HCT116 (cell line): ENCODE measurements at regions not wholly inside any gene's neighbourhood (a gene's known extent, or its start where the extent isn't known, plus 50 kb on each side); places are given as distances from the start of the nearest gene placed in this dataset.

ENCODE experiments used
- ATAC-seq: fragments of 200-7000 bp; cut with Tn5 transposase; 2 replicates; pipeline ENCODE4 v1.9.1; 2020; ENCODE audit warnings: mild to moderate bottlenecking, moderate library complexity
- BruUV-seq: library from RNA; stranded (reverse); fragments of 400-500 nt; replicated peaks from 2 replicates; lab custom pipeline; 2021; lab: Mats Ljungman, UMichigan
- CTCF ChIA-PET: fragments of 300-600 bp; sonication (Branson Sonifier 250); formaldehyde crosslinking; loops from one replicate; lab custom pipeline; 2021; ENCODE audit warnings: antibody characterized with exemption; lab: Charles Lee
- POLR2A ChIA-PET: fragments of 300-600, 350-600 bp; sonication (Branson Sonifier 250); formaldehyde crosslinking; loops from one replicate; lab custom pipeline; 2021; ENCODE audit warnings: antibody characterized with exemption; lab: Charles Lee
- RAD21 ChIA-PET, 2 experiments: fragments of 300-600 bp; sonication (Branson Sonifier 250); formaldehyde crosslinking; loops; one replicate each; lab custom pipeline; 2023; ENCODE audit warnings: low total read pairs in 2 of 2; ENCODE audit not compliant: uncharacterized antibody in 2 of 2, unreplicated experiment in 2 of 2, low non-redundant PET in 1 of 2; lab: Charles Lee
- DNase-seq: peaks from one replicate; pipeline ENCODE4 v3.0.0-alpha.2; 2010; ENCODE audit warnings: low read depth, low spot score
- H2AFZ ChIP-seq: fragments of 200-600 bp; shearing (Covaris generic), sonication (generic); 2 replicates; pipeline ENCODE4 v1.6.1; 2017; ENCODE audit warnings: low read depth, mixed run types, mixed read lengths, antibody characterized with exemption, low read length; ENCODE audit not compliant: poor library complexity, severe bottlenecking
- H3K27ac ChIP-seq: 2 replicates; pipeline ENCODE4 v1.5.1; 2012; ENCODE audit warnings: low read depth, low read length
- H3K27me3 ChIP-seq: fragments of 200-600 bp; sonication (generic); 2 replicates; pipeline ENCODE4 v1.6.1; 2016; ENCODE audit warnings: mixed run types, low read length, mixed read lengths; ENCODE audit not compliant: insufficient read depth
- H3K36me3 ChIP-seq, 2 experiments: fragments of 200-500 bp in 1 of 2; fragments of 200-600 bp in 1 of 2; sonication (Bioruptor generic) in 1 of 2; sonication (generic) in 1 of 2; 2 replicates each; pipeline versions ENCODE4 v1.5.1 to v1.6.1; 2014 to 2016; ENCODE audit warnings: low read length in 2 of 2, inconsistent platforms in 1 of 2, mixed read lengths in 1 of 2, mixed run types in 1 of 2; ENCODE audit not compliant: insufficient read depth in 2 of 2, control insufficient read depth in 1 of 2
- H3K4me1 ChIP-seq, 2 experiments: fragments of 200-600 bp in 1 of 2; sonication (generic) in 1 of 2; 2 replicates each; pipeline versions ENCODE4 v1.5.1 to v1.6.1; 2012 to 2017; ENCODE audit warnings: low read length in 2 of 2, inconsistent platforms in 1 of 2, mild to moderate bottlenecking in 1 of 2, mixed read lengths in 1 of 2, mixed run types in 1 of 2, moderate library complexity in 1 of 2; ENCODE audit not compliant: insufficient read depth in 2 of 2, control insufficient read depth in 1 of 2
- H3K4me2 ChIP-seq: fragments of 200-600 bp; sonication (generic); 2 replicates; pipeline ENCODE4 v1.6.1; 2017; ENCODE audit warnings: mixed run types, low read length, mixed read lengths
- H3K4me3 ChIP-seq, 2 experiments: fragments of 200-600 bp in 1 of 2; sonication (generic) in 1 of 2; replicated peaks in 1 of 2; 2 replicates each; pipeline ENCODE4 v1.5.1; 2011 to 2016; ENCODE audit warnings: low read length in 2 of 2, control low read depth in 1 of 2, low read depth in 1 of 2, mild to moderate bottlenecking in 1 of 2, mixed read lengths in 1 of 2, mixed run types in 1 of 2
- H3K79me2 ChIP-seq: fragments of 200-600 bp; sonication (generic); 2 replicates; pipeline ENCODE4 v1.6.1; 2017; ENCODE audit warnings: mild to moderate bottlenecking, mixed run types, low read length, moderate library complexity, mixed read lengths; ENCODE audit not compliant: insufficient read depth
- H3K9ac ChIP-seq: fragments of 200-600 bp; sonication (generic); 2 replicates; pipeline ENCODE4 v1.6.1; 2016; ENCODE audit warnings: low read length, mixed read lengths
- H3K9me2 ChIP-seq: fragments of 200-600 bp; sonication (generic), shearing (Covaris generic); 2 replicates; pipeline ENCODE4 v1.6.1; 2017; ENCODE audit warnings: mixed run types, mild to moderate bottlenecking, moderate library complexity; ENCODE audit not compliant: insufficient read depth
- H3K9me3 ChIP-seq, 2 experiments: fragments of 200-500 bp in 1 of 2; fragments of 200-600 bp in 1 of 2; sonication (Bioruptor generic) in 1 of 2; sonication (generic) in 1 of 2; 2 replicates each; pipeline ENCODE4 v1.6.1; 2014 to 2017; ENCODE audit warnings: low read length in 2 of 2, mixed read lengths in 2 of 2, inconsistent platforms in 1 of 2, low read depth in 1 of 2, mild to moderate bottlenecking in 1 of 2, mixed run types in 1 of 2, moderate library complexity in 1 of 2; ENCODE audit not compliant: control insufficient read depth in 1 of 2, insufficient read depth in 1 of 2
- H4K20me1 ChIP-seq: fragments of 200-600 bp; sonication (generic), shearing (Covaris generic); 2 replicates; pipeline ENCODE4 v1.6.1; 2017; ENCODE audit warnings: mixed run types, mild to moderate bottlenecking, moderate library complexity; ENCODE audit not compliant: insufficient read depth
- CEBPB ChIP-seq: IDR thresholded peaks from 2 replicates; pipeline ENCODE4 v1.6.1; 2012; ENCODE audit warnings: low read depth
- ELF1 ChIP-seq: IDR thresholded peaks from 2 replicates; pipeline ENCODE4 v1.6.1; 2012; ENCODE audit warnings: low read depth, borderline replicate concordance
- EZH2phosphoT487 ChIP-seq: fragments of 200-600 bp; IDR thresholded peaks from 2 replicates; pipeline ENCODE4 v1.6.1; 2018; ENCODE audit warnings: antibody characterized with exemption, borderline replicate concordance
- POLR2A ChIP-seq: IDR thresholded peaks from 2 replicates; pipeline ENCODE4 v1.7.0; 2011; ENCODE audit warnings: borderline replicate concordance; ENCODE audit not compliant: insufficient read depth, insufficient read length; ENCODE audit errors: extremely low read depth
- RAD21 ChIP-seq: IDR thresholded peaks from 2 replicates; pipeline ENCODE4 v1.6.1; 2012; ENCODE audit warnings: low read depth, mild to moderate bottlenecking
- SP1 ChIP-seq: IDR thresholded peaks from 2 replicates; pipeline ENCODE4 v1.6.1; 2012; ENCODE audit warnings: low read depth
- SRF ChIP-seq: IDR thresholded peaks from 2 replicates; pipeline ENCODE4 v1.6.1; 2012; ENCODE audit warnings: low read depth
- TCF7L2 ChIP-seq: IDR thresholded peaks from 2 replicates; pipeline ENCODE4 v1.7.0; 2011; ENCODE audit warnings: borderline replicate concordance, inconsistent platforms; ENCODE audit not compliant: insufficient read depth, insufficient read length; ENCODE audit errors: extremely low read depth
- ZBTB33 ChIP-seq: IDR thresholded peaks from 2 replicates; pipeline ENCODE4 v1.6.1; 2011; ENCODE audit warnings: mild to moderate bottlenecking, low read length, moderate library complexity; ENCODE audit not compliant: insufficient replicate concordance; ENCODE audit errors: extremely low read depth
- intact Hi-C: fragments of 100-400 bp; cut with micrococcal nuclease; formaldehyde crosslinking; loops from 2 replicates; pipeline ENCODE4 v1.10.0; 2022
- TF ChIP-seq, protein P1 (sequence below): IDR thresholded peaks from 2 replicates; pipeline ENCODE4 v1.6.1; 2012; ENCODE audit warnings: low read depth
- TF ChIP-seq, protein P2 (sequence below): IDR thresholded peaks from 2 replicates; pipeline ENCODE4 v1.6.1; 2012

DNA sequence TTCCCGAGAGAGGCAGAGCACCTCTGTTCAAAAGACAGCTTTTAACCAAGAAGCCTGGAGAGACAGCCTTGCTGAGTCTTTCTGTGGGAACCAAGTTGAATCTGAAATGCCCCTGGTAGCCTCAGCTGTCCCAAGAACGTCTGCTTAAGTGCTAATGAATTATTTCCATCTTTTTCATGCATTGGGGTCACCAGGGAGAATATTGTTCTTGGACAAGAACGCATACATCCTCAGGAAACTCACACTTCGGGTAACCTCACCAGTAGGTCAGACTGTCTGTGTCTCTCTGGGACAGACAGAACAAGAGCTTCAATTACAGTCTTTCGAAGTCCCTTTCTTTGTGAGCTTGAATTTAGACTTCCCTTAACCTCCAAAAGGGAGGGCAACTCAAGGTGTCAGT lies 134.6 kb upstream of the ADAMTS18 start:
- Histone ChIP-seq H3K9me3 (no peaks in the 10 kb centered on the region), H3K9ac (no peak overlapping the region), H3K27ac (no peak overlapping the region), H3K9me2 (no peaks in the 10 kb centered on the region), H3K36me3 (no peaks in the 10 kb centered on the region), H3K4me3 (no peak overlapping the region), H3K4me2 (no peak overlapping the region), H3K4me1 (no peaks in the 10 kb centered on the region; a peak in 1 of 4 replicates), H3K79me2 (no peaks in the 10 kb centered on the region), H3K27me3 (peaks cover 66% of the 10 kb centered on the region), H2AFZ (no peak overlapping the region), H4K20me1 (no peaks in the 10 kb centered on the region)
- DNase-seq (no peak), ATAC-seq (no peak)
- ChIA-PET POLR2A (interaction anchor here (0.7 kb wide), 1 partner anchor 11 kb away, joined by 3 read pairs; no protein-coding TSS in a partner anchor), CTCF (no interaction called here), RAD21 (no interaction called here)
- TF ChIP-seq SP1 (no peak), ELF1 (no peak), CEBPB (no peak), EZH2phosphoT487 (no peak), ZBTB33 (no peak), SRF (no peak), POLR2A (no peak), RAD21 (no peak), TCF7L2 (no peak)
- TF ChIP-seq, protein P1, sequence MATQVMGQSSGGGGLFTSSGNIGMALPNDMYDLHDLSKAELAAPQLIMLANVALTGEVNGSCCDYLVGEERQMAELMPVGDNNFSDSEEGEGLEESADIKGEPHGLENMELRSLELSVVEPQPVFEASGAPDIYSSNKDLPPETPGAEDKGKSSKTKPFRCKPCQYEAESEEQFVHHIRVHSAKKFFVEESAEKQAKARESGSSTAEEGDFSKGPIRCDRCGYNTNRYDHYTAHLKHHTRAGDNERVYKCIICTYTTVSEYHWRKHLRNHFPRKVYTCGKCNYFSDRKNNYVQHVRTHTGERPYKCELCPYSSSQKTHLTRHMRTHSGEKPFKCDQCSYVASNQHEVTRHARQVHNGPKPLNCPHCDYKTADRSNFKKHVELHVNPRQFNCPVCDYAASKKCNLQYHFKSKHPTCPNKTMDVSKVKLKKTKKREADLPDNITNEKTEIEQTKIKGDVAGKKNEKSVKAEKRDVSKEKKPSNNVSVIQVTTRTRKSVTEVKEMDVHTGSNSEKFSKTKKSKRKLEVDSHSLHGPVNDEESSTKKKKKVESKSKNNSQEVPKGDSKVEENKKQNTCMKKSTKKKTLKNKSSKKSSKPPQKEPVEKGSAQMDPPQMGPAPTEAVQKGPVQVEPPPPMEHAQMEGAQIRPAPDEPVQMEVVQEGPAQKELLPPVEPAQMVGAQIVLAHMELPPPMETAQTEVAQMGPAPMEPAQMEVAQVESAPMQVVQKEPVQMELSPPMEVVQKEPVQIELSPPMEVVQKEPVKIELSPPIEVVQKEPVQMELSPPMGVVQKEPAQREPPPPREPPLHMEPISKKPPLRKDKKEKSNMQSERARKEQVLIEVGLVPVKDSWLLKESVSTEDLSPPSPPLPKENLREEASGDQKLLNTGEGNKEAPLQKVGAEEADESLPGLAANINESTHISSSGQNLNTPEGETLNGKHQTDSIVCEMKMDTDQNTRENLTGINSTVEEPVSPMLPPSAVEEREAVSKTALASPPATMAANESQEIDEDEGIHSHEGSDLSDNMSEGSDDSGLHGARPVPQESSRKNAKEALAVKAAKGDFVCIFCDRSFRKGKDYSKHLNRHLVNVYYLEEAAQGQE = no peak
- TF ChIP-seq, protein P2, sequence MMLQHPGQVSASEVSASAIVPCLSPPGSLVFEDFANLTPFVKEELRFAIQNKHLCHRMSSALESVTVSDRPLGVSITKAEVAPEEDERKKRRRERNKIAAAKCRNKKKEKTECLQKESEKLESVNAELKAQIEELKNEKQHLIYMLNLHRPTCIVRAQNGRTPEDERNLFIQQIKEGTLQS = no peak
- BruUV-seq = no TSS peak
- intact Hi-C loops = no loop called here
